Body of pancreas (tissue), 4 donors: ENCODE measurements at regions not wholly inside any gene's neighbourhood (a gene's known extent, or its start where the extent isn't known, plus 50 kb on each side); places are given as distances from the start of the nearest gene placed in this dataset.

Experiments
- CTCF ChIP-seq, 7 experiments: fragments of 450-650 bp in 4 of 7; fragments of 200-600 bp in 3 of 7; sonication (generic) in 3 of 7; IDR thresholded peaks; one replicate each; pipeline ENCODE4 v1.5.1; 2016 to 2019; ENCODE audit warnings: antibody characterized with exemption in 7 of 7
- POLR2A ChIP-seq, 3 donors: fragments of 450-650 bp; IDR thresholded peaks; one replicate each; pipeline ENCODE4 v1.6.1; 2016; ENCODE audit warnings: antibody characterized with exemption in 3 of 3, mild to moderate bottlenecking in 2 of 3

GRCh38 chr4:134885436-134885835 lies 683.8 kb upstream of the PABPC4L start:
- no peak for TF ChIP-seq CTCF (IDR thresholded peaks at IDR 0.05)
- TF ChIP-seq POLR2A (IDR thresholded peaks at IDR 0.05), result no peak
